ENCODE measurements at regions not wholly inside any gene's neighbourhood (a gene's known extent, or its start where the extent isn't known, plus 50 kb on each side); places are given as distances from the start of the nearest gene placed in this dataset.

DNA sequence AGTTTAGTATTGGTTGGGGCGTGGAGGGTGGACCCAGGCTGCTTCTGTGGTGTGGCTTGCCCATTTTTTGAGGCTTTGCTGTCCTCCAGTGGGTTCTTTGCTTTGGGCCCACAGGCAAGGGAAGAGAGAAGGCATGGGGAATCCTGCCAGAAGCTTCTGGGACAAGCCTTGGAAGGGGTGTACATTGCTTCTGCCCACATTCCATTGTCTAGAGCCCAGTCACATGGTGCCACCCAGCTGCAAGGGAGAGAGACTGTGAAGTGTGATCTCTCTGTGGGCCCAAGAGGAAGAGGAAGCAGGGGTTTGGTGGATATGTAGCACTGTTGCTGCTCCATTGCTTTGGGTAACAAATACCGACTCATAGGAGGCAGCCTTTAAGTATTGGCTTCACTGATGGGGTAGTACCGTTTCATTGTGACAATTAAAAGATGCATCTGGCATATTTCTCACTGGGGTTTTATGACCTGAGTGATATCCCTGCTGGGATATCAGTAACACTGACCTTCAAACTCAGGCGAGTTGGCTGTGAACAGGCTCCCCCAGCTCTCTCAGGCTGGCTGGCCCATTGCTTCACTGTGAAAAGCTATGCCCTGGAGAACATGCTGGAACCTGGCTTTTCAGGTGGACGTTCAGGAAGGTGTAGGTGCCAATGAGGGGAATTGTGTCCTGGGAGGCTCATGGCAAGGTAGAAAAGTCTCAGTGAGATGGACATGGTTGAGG is 85.9 kb downstream of the CLDN34 start:
- peaks cover 0 to 8% of the 10 kb centered on the region in 2 donors for H3K9me3 ChIP-seq (ENCODE audit: control insufficient read depth in 2 of 2, insufficient read depth in 1 of 2, low read length in 1 of 2)
- 91% methylated on average over 5 of the region's 5 CpGs for WGBS
- H3K27ac ChIP-seq (ENCODE audit: low read depth in 1 of 2, low read length in 1 of 2) = no peak overlapping the region
- H3K36me3 ChIP-seq (ENCODE audit: control insufficient read depth in 2 of 2, insufficient read depth in 2 of 2, low read length in 1 of 2) = no peaks in the 10 kb centered on the region
- no peak for DNase-seq (ENCODE audit: low read depth in 6 of 9, low spot score in 9 of 9)
- no peak overlapping the region for H3K4me3 ChIP-seq (ENCODE audit: low read length in 2 of 2)
- no peaks in the 10 kb centered on the region for H3K4me1 ChIP-seq (ENCODE audit: control insufficient read depth in 2 of 2, insufficient read depth in 2 of 2, low read length in 2 of 2)
- no peaks in the 10 kb centered on the region for H3K27me3 ChIP-seq (ENCODE audit: control insufficient read depth in 2 of 2, insufficient read depth in 1 of 2, low read length in 1 of 2)

DNA sequence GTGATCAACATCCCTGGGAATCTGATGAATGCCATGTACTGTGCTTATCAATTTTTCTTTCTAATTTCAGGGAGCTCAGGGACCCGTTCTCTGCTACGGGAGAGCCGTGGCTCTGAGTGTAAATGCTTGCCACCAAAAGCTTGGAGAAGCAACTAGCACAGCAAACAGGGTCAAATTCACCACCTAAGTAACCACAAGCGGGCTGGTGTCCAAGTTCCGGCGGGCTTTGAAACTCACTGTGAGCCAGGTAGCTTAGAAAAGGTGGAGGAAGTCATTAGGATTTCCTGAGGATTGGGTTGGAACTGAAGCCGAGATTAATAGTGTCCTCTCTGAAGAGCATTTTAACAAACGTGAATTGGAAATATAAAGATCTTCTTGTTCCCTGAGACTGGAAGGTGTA is 87.2 kb downstream of the CLDN34 start:
- H3K27ac ChIP-seq (ENCODE audit: low read depth in 1 of 2, low read length in 1 of 2) = no peak overlapping the region
- H3K9me3 ChIP-seq (ENCODE audit: control insufficient read depth in 2 of 2, insufficient read depth in 1 of 2, low read length in 1 of 2) = peaks cover 0 to 8% of the 10 kb centered on the region in 2 donors
- no peaks in the 10 kb centered on the region for H3K4me1 ChIP-seq (ENCODE audit: control insufficient read depth in 2 of 2, insufficient read depth in 2 of 2, low read length in 2 of 2)
- H3K36me3 ChIP-seq (ENCODE audit: control insufficient read depth in 2 of 2, insufficient read depth in 2 of 2, low read length in 1 of 2) = no peaks in the 10 kb centered on the region
- 79% methylated on average over 8 of the region's 8 CpGs for WGBS
- no peak for DNase-seq (ENCODE audit: low read depth in 6 of 9, low spot score in 9 of 9)
- no peaks in the 10 kb centered on the region for H3K27me3 ChIP-seq (ENCODE audit: control insufficient read depth in 2 of 2, insufficient read depth in 1 of 2, low read length in 1 of 2)
- no peak overlapping the region for H3K4me3 ChIP-seq (ENCODE audit: low read length in 2 of 2)

DNA sequence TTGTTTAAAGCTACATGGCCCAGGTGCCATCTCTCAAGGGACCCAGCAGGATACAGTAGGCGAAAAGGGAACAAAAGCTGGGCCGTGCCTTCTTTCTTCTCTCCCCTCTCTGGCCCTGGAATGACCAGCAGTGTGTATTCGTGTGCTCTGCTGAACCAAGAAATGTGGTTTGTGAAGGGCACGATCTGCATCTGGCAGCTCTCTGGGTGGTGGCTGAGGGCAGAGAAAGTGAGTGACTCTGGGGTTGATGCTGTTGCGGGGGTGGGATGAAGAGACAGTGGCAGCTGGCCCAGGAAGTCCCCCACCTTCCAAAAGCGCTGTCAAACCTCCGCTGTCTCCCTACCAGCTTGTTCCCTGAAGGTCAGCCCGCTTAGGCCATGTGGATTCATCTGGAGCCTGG is 88.3 kb downstream of the CLDN34 start:
- DNase-seq (ENCODE audit: low read depth in 6 of 9, low spot score in 9 of 9) = no peak
- no peaks in the 10 kb centered on the region for H3K36me3 ChIP-seq (ENCODE audit: control insufficient read depth in 2 of 2, insufficient read depth in 2 of 2, low read length in 1 of 2)
- no peak overlapping the region for H3K4me3 ChIP-seq (ENCODE audit: low read length in 2 of 2)
- peaks cover 0 to 8% of the 10 kb centered on the region in 2 donors for H3K9me3 ChIP-seq (ENCODE audit: control insufficient read depth in 2 of 2, insufficient read depth in 1 of 2, low read length in 1 of 2)
- no peaks in the 10 kb centered on the region for H3K27me3 ChIP-seq (ENCODE audit: control insufficient read depth in 2 of 2, insufficient read depth in 1 of 2, low read length in 1 of 2)
- H3K27ac ChIP-seq (ENCODE audit: low read depth in 1 of 2, low read length in 1 of 2) = no peak overlapping the region
- H3K4me1 ChIP-seq (ENCODE audit: control insufficient read depth in 2 of 2, insufficient read depth in 2 of 2, low read length in 2 of 2) = no peaks in the 10 kb centered on the region
- WGBS = 95% methylated on average over 8 of the region's 8 CpGs

DNA sequence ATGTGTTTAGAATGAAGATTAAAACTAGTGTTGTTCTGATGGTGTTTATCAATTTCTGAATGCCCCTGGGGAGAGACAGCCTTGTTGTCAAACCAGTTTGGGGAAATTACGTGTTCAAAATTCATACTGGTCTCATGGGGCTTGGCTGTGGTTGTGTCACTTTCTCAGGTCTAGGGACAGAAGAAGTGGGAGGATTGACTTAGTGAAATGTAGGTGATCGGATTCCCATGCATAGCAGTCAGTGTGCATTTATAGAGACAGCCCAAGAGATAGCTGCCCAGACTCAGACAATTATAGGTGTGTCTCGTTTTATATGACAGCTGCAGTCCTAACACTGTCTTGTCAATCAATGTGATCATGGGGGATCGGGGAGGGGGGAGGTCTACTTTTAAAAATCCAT is 94.4 kb upstream of the CLCN4 start:
- no peaks in the 10 kb centered on the region for H3K27me3 ChIP-seq (ENCODE audit: control insufficient read depth in 2 of 2, insufficient read depth in 1 of 2, low read length in 1 of 2)
- no peak for DNase-seq (ENCODE audit: low read depth in 6 of 9, low spot score in 9 of 9)
- no peak overlapping the region for H3K4me3 ChIP-seq (ENCODE audit: low read length in 2 of 2)
- H3K36me3 ChIP-seq (ENCODE audit: control insufficient read depth in 2 of 2, insufficient read depth in 2 of 2, low read length in 1 of 2) = no peaks in the 10 kb centered on the region
- 94% methylated on average over 4 of the region's 4 CpGs for WGBS
- H3K9me3 ChIP-seq (ENCODE audit: control insufficient read depth in 2 of 2, insufficient read depth in 1 of 2, low read length in 1 of 2) = no peaks in the 10 kb centered on the region
- H3K27ac ChIP-seq (ENCODE audit: low read depth in 1 of 2, low read length in 1 of 2) = no peak overlapping the region
- no peaks in the 10 kb centered on the region for H3K4me1 ChIP-seq (ENCODE audit: control insufficient read depth in 2 of 2, insufficient read depth in 2 of 2, low read length in 2 of 2)

DNA sequence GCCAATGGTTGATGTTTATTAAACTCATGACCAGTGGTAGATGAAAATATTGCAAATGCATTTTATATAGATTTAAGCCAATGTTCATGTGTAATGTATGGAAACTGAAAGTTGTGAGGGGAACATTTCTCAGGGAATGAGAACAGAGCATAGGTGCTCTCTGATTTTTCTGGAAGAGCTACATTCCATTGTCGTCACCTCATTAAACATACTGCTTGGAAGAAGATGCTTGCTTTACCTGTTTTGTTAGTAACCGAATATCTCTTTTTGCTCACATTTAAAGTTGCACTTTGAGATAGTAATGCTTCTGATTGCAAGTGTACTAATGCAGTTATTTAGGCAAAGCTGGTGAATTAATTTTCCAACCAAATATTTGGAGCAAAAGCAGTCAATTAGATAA is 93.8 kb upstream of the CLCN4 start:
- WGBS = 98% methylated on average over 2 of the region's 2 CpGs
- Histone ChIP-seq H3K4me3 (ENCODE audit: low read length in 2 of 2) (no peak overlapping the region), H3K4me1 (ENCODE audit: control insufficient read depth in 2 of 2, insufficient read depth in 2 of 2, low read length in 2 of 2) (no peaks in the 10 kb centered on the region), H3K36me3 (ENCODE audit: control insufficient read depth in 2 of 2, insufficient read depth in 2 of 2, low read length in 1 of 2) (peaks cover 0 to 3% of the 10 kb centered on the region in 2 donors), H3K27ac (ENCODE audit: low read depth in 1 of 2, low read length in 1 of 2) (no peak overlapping the region), H3K9me3 (ENCODE audit: control insufficient read depth in 2 of 2, insufficient read depth in 1 of 2, low read length in 1 of 2) (no peaks in the 10 kb centered on the region), H3K27me3 (ENCODE audit: control insufficient read depth in 2 of 2, insufficient read depth in 1 of 2, low read length in 1 of 2) (no peaks in the 10 kb centered on the region)
- DNase-seq (ENCODE audit: low read depth in 6 of 9, low spot score in 9 of 9) = no peak

DNA sequence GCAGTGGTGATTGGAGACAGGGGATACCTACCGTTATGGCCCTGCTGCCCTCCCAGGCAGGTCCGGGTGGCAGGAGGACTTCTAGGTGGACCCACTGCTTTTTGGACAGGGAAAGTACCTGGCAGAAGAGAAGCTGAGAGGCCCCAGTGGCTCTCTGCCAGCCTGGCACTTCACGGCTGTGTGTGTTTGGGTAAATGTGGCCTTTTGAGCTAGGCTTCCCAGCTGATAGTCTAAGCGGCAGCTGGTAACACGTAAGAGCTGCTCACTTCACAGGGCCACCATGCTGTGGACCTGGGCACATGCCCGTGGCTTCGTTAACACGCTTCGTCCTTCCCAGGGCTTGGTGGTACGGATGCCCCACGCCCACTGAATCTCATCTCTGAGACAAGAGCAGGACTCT is 92.0 kb upstream of the CLCN4 start:
- H3K4me3 ChIP-seq (ENCODE audit: low read length in 2 of 2) = no peak overlapping the region
- H3K36me3 ChIP-seq (ENCODE audit: control insufficient read depth in 2 of 2, insufficient read depth in 2 of 2, low read length in 1 of 2) = peaks cover 0 to 3% of the 10 kb centered on the region in 2 donors
- no peaks in the 10 kb centered on the region for H3K27me3 ChIP-seq (ENCODE audit: control insufficient read depth in 2 of 2, insufficient read depth in 1 of 2, low read length in 1 of 2)
- 94% methylated on average over 11 of the region's 11 CpGs for WGBS
- H3K4me1 ChIP-seq (ENCODE audit: control insufficient read depth in 2 of 2, insufficient read depth in 2 of 2, low read length in 2 of 2) = no peaks in the 10 kb centered on the region
- no peak for DNase-seq (ENCODE audit: low read depth in 6 of 9, low spot score in 9 of 9)
- H3K27ac ChIP-seq (ENCODE audit: low read depth in 1 of 2, low read length in 1 of 2) = no peak overlapping the region
- no peaks in the 10 kb centered on the region for H3K9me3 ChIP-seq (ENCODE audit: control insufficient read depth in 2 of 2, insufficient read depth in 1 of 2, low read length in 1 of 2)

DNA sequence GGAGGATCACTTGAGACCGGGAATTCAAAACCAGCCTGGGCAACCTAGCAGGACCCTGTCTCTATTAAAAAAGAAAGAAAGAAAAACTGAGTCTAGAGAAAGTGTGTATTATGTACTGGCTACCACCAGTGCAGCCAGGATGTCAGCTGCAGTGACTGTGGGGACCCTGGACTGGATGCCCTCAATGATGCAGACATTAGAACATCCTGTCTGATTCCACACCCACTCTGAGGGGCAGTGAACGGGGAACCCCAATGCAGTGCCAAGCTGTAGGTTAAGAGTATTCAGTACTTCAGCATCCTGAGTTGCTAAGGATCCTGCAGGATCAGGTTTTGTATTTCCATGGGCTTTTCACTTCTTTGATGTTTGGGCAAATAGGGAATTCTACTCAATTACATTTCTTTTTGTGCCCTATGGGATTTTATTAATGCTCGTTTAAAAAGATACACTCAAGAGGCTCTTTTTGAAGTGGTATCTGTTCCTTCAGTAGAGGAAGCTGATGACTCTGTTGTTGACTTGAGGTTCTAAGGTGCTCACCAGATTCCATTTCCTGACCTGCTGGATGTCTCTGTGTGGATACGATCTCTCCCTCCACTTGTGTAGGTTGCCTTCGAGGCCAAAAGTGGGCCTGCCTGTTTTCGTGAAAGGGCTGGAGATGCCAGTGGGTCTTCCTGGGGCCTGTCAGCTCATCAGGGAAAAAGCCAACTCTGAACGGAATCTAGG is 85.9 kb upstream of the CLCN4 start:
- no peaks in the 10 kb centered on the region for H3K27me3 ChIP-seq (ENCODE audit: control insufficient read depth in 2 of 2, insufficient read depth in 1 of 2, low read length in 1 of 2)
- H3K4me1 ChIP-seq (ENCODE audit: control insufficient read depth in 2 of 2, insufficient read depth in 2 of 2, low read length in 2 of 2) = peaks cover 0 to 3% of the 10 kb centered on the region in 2 donors
- 60% methylated on average over 7 of the region's 7 CpGs for WGBS
- peaks cover 0 to 3% of the 10 kb centered on the region in 2 donors for H3K36me3 ChIP-seq (ENCODE audit: control insufficient read depth in 2 of 2, insufficient read depth in 2 of 2, low read length in 1 of 2)
- H3K27ac ChIP-seq (ENCODE audit: low read depth in 1 of 2, low read length in 1 of 2) = no peak overlapping the region
- no peaks in the 10 kb centered on the region for H3K9me3 ChIP-seq (ENCODE audit: control insufficient read depth in 2 of 2, insufficient read depth in 1 of 2, low read length in 1 of 2)
- no peak overlapping the region for H3K4me3 ChIP-seq (ENCODE audit: low read length in 2 of 2)
- no peak for DNase-seq (ENCODE audit: low read depth in 6 of 9, low spot score in 9 of 9)

DNA sequence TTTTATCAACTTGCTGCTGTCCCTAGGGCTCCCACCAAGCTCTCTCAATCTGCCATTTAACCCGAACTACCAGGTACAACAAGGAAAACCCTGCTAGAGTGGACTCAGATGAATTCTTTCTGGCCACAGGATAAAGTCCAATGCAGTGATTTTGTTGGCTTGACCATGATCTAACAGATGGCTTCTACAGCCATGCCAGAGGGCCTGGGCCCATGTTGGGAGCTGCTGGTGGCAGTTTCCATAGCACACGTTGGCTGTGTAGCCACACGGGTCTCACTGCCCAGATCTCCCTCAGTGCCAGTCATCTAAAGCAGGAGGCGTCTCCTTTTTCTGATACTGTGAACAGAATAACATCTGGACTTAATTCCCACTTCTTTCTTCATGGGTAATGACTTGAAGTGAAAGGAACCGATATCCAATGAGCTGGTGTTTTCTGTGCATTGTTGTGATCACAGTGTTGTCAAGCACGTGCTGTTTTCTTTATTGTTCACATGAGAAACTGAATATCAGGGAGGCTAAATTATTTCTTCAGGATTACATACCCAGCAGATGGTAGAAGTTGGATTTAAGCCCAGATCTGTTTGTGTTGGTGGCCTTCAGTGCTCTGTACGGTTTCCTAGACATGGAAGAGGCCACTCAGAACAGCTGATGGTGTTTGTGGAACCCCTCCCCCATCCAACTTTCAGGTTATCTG is 85.2 kb upstream of the CLCN4 start:
- no peak overlapping the region for H3K27ac ChIP-seq (ENCODE audit: low read depth in 1 of 2, low read length in 1 of 2)
- 97% methylated on average over 7 of the region's 7 CpGs for WGBS
- no peaks in the 10 kb centered on the region for H3K27me3 ChIP-seq (ENCODE audit: control insufficient read depth in 2 of 2, insufficient read depth in 1 of 2, low read length in 1 of 2)
- H3K4me3 ChIP-seq (ENCODE audit: low read length in 2 of 2) = no peak overlapping the region
- peaks cover 0 to 3% of the 10 kb centered on the region in 2 donors for H3K36me3 ChIP-seq (ENCODE audit: control insufficient read depth in 2 of 2, insufficient read depth in 2 of 2, low read length in 1 of 2)
- peaks cover 0 to 3% of the 10 kb centered on the region in 2 donors for H3K4me1 ChIP-seq (ENCODE audit: control insufficient read depth in 2 of 2, insufficient read depth in 2 of 2, low read length in 2 of 2)
- H3K9me3 ChIP-seq (ENCODE audit: control insufficient read depth in 2 of 2, insufficient read depth in 1 of 2, low read length in 1 of 2) = no peaks in the 10 kb centered on the region
- DNase-seq (ENCODE audit: low read depth in 6 of 9, low spot score in 9 of 9) = no peak

All from thymus (tissue), 11 donors.